ENCODE measurements at regions not wholly inside any gene's neighbourhood (a gene's known extent, or its start where the extent isn't known, plus 50 kb on each side); places are given as distances from the start of the nearest gene placed in this dataset.

DNA sequence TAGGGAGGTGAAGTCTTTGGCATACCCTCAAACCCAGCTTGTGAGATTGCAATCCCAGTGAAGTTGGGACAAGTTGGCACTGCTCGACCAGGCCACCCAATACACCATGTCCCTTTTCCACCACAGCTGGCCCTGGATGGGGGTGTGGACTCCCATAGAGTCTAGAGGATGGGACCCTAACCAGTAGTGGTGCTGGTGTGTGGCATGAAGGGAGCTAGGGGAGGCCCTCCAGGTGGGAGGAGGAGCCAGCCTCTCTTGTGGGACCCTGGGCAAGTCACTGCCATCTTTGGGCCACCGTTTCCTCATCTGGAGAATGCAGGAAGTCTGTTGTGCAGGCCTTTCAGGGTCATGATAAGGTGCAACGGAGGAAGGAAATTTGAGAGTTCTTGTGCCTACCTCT, 1854.9 kb downstream of the TP53TG3F start:
- no peak for DNase-seq
- Mint-ChIP-seq H3K27me3 (no peaks in the 10 kb centered on the region), H3K4me3 (no peak overlapping the region), H3K36me3 (ENCODE audit: low read depth) (no peaks in the 10 kb centered on the region), H3K27ac (no peak overlapping the region), H3K9me3 (peaks cover 46% of the 10 kb centered on the region), H3K4me1 (ENCODE audit: low read depth) (no peaks in the 10 kb centered on the region)

- Mint-ChIP-seq H3K4me1 (ENCODE audit: low read depth) (no peaks in the 10 kb centered on the region), H3K4me3 (no peak overlapping the region), H3K36me3 (ENCODE audit: low read depth) (no peaks in the 10 kb centered on the region), H3K27me3 (no peaks in the 10 kb centered on the region), H3K27ac (no peak overlapping the region), H3K9me3 (peaks cover 34% of the 10 kb centered on the region)
- no peak for DNase-seq
Observed at GRCh38 chr16:35319536-35320192, 1860.3 kb downstream of the TP53TG3F start.

DNA sequence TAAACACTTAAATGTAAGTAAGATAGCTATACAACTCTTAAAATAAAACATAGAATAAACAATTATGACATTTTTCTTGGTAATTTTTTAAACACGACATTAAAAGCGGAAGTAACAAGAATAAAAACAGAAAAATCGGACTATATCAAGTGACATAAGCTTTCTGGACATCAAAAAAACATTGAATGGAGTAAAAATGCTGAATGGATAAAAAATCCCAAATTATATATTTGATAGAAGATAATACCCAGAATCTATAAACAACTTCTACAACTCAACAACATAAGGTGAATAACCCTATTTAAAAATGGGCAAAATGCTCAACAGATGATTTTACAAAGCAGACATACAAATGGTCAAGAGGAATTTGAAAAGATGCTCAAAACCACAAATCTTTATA, 1866.5 kb downstream of the TP53TG3F start:
- H3K9me3 Mint-ChIP-seq = peaks cover 23% of the 10 kb centered on the region
- no peak for DNase-seq
- H3K4me1 Mint-ChIP-seq (ENCODE audit: low read depth) = no peaks in the 10 kb centered on the region
- no peaks in the 10 kb centered on the region for H3K27me3 Mint-ChIP-seq
- no peak overlapping the region for H3K4me3 Mint-ChIP-seq
- no peaks in the 10 kb centered on the region for H3K36me3 Mint-ChIP-seq (ENCODE audit: low read depth)
- H3K27ac Mint-ChIP-seq = no peak overlapping the region

- H3K4me1 Mint-ChIP-seq (ENCODE audit: low read depth) = no peaks in the 10 kb centered on the region
- H3K27me3 Mint-ChIP-seq = no peaks in the 10 kb centered on the region
- H3K27ac Mint-ChIP-seq = no peak overlapping the region
- H3K9me3 Mint-ChIP-seq = peaks cover 40% of the 10 kb centered on the region
- DNase-seq = no peak
- no peak overlapping the region for H3K4me3 Mint-ChIP-seq
- H3K36me3 Mint-ChIP-seq (ENCODE audit: low read depth) = no peaks in the 10 kb centered on the region
Observed at GRCh38 chr16:35339337-35339736, 1879.9 kb downstream of the TP53TG3F start.

GRCh38 chr16:35342012-35342411, 1882.6 kb downstream of the TP53TG3F start:
- Mint-ChIP-seq H3K4me3 (no peak overlapping the region), H3K27ac (no peak overlapping the region), H3K27me3 (no peaks in the 10 kb centered on the region), H3K36me3 (ENCODE audit: low read depth) (no peaks in the 10 kb centered on the region), H3K4me1 (ENCODE audit: low read depth) (no peaks in the 10 kb centered on the region), H3K9me3 (peaks cover 34% of the 10 kb centered on the region)
- no peak for DNase-seq

DNA sequence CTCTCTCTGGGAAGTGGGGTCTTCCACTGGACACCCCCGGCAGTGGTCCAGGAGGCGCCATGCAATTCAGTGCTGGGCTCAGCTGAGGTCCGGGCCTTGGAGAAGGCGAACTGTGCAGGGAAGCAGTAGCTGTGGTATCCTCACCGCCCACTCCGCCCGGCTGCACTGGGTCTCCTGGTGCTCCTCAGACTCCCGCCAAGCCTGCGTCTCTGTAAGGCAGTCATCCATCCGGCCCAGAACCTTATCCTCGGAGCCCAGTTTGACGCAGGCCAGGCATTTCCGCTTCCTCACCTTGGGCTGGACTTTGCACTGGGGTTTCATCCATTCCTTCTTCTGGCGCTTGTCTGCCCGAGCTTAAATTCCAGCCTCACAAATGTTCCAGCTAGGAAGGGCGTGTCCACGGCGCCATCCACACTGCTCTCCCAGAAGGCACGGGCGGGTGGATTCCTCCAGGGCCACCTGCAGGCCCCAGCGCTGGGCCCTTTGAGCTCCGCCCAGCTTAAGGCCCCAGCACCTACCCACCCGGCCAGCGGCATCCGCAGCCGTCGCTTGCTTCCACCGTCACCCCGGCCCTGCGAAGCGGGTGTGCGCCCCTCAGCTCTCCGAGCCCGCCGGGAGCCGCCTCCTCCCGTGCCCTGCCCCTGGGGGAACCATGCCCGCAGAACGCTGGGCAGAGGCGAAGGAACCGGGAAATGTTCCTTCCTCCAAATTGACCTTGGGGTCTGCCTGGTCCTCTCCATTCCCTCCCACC, 1884.8 kb downstream of the TP53TG3F start:
- H3K27ac Mint-ChIP-seq = no peak overlapping the region
- H3K27me3 Mint-ChIP-seq = no peaks in the 10 kb centered on the region
- no peak overlapping the region for H3K4me3 Mint-ChIP-seq
- no peak for DNase-seq
- no peaks in the 10 kb centered on the region for H3K36me3 Mint-ChIP-seq (ENCODE audit: low read depth)
- peaks cover 38% of the 10 kb centered on the region for H3K9me3 Mint-ChIP-seq
- no peaks in the 10 kb centered on the region for H3K4me1 Mint-ChIP-seq (ENCODE audit: low read depth)

DNA sequence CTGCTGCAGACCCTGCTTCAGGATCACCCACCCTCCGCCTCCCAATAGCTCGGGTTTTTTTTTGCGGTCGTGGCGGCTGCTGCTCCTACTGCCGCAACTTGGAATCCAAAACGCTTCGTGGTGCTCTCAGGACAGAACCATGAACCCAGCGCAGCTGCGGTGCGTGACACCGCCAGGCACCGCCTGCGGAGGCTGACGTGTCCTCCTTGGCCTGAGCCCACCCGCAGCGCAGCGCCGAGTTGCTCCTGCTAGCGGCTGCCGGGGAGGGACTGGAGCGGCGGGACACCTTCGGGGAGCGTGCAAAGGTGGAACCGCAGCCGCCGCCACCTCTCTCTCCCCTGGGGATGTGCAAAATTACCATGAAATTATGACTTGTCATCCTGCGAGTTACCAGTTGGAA, 1893.0 kb downstream of the TP53TG3F start:
- no peaks in the 10 kb centered on the region for H3K27me3 Mint-ChIP-seq
- peaks cover 12% of the 10 kb centered on the region for H3K9me3 Mint-ChIP-seq
- no peaks in the 10 kb centered on the region for H3K36me3 Mint-ChIP-seq (ENCODE audit: low read depth)
- H3K4me3 Mint-ChIP-seq = no peak overlapping the region
- no peak for DNase-seq
- no peak overlapping the region for H3K27ac Mint-ChIP-seq
- no peaks in the 10 kb centered on the region for H3K4me1 Mint-ChIP-seq (ENCODE audit: low read depth)

DNA sequence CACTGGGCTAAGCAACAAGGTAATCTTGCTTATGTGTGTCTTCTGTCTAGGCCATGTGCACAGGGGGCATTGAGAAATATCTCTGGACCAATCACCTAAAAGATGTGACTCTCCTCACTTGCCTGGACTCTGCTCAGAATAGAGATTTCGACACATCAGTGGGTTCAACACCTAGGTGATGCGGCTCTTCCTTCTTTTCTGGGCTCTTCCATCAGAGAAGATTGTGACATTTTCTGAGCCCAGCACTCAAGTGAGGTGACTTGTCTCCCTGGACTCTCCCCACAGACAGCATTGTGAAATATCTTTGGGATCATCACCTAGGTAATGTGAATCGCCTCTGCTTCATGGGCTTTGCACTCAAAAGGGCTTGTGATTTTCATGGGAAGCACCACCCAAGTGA, 1904.1 kb downstream of the TP53TG3F start:
- no peak overlapping the region for H3K4me3 Mint-ChIP-seq
- no peak for DNase-seq
- no peak overlapping the region for H3K27ac Mint-ChIP-seq
- no peaks in the 10 kb centered on the region for H3K4me1 Mint-ChIP-seq (ENCODE audit: low read depth)
- no peaks in the 10 kb centered on the region for H3K27me3 Mint-ChIP-seq
- peaks cover 41% of the 10 kb centered on the region for H3K9me3 Mint-ChIP-seq
- no peaks in the 10 kb centered on the region for H3K36me3 Mint-ChIP-seq (ENCODE audit: low read depth)

- H3K4me3 Mint-ChIP-seq = no peak overlapping the region
- peaks cover 45% of the 10 kb centered on the region for H3K9me3 Mint-ChIP-seq
- no peak for DNase-seq
- H3K4me1 Mint-ChIP-seq (ENCODE audit: low read depth) = no peaks in the 10 kb centered on the region
- H3K27me3 Mint-ChIP-seq = no peaks in the 10 kb centered on the region
- no peaks in the 10 kb centered on the region for H3K36me3 Mint-ChIP-seq (ENCODE audit: low read depth)
- H3K27ac Mint-ChIP-seq = no peak overlapping the region
Observed at GRCh38 chr16:35364263-35364662, 1904.9 kb downstream of the TP53TG3F start.

GRCh38 chr16:35365675-35366074, 1906.3 kb downstream of the TP53TG3F start:
- Mint-ChIP-seq H3K27ac (no peak overlapping the region), H3K9me3 (peaks cover 56% of the 10 kb centered on the region), H3K27me3 (no peaks in the 10 kb centered on the region), H3K4me3 (no peak overlapping the region), H3K4me1 (ENCODE audit: low read depth) (no peaks in the 10 kb centered on the region), H3K36me3 (ENCODE audit: low read depth) (no peaks in the 10 kb centered on the region)
- DNase-seq = no peak

DNA sequence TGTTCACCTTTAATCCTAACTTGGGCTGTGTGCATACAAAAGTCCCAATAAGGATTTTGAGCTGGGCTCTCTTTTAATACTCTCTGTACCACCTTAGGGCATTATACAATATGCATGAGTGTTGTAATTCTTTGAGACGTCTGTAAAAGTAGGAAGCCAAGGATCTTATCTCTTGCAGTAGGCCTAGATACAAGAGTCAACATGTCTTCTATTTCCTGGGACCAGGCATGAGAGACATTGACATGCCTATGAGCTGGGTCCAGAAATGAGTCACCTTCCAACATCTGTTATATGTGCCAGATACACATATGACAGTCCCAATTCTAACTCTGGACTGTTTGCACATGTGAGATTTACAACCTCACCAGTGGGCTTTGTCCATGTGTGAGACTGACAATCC, 1911.2 kb downstream of the TP53TG3F start:
- Mint-ChIP-seq H3K27ac (no peak overlapping the region), H3K4me3 (no peak overlapping the region)

DNA sequence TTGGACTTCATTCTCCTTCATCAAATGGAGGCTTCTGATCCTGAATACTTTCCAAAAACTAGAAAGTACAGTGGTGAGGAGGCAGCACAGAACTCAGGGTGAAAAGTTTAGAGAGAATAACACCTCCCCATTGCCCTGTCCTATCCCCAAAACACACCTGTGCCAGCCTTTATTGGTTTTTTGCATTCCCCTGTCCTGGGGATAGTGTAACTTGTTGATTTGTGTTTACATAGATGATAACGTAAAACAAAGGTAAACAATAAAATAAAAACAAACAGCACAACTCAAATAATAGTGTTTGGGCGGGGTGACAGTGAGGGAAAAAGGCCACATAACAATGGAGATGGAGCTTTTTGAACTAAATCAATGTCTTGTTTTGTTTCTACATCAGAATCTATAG, 1917.7 kb downstream of the TP53TG3F start:
- no peaks in the 10 kb centered on the region for H3K36me3 Mint-ChIP-seq (ENCODE audit: low read depth)
- H3K27ac Mint-ChIP-seq = no peak overlapping the region
- H3K4me3 Mint-ChIP-seq = no peak overlapping the region
- no peak for DNase-seq
- H3K27me3 Mint-ChIP-seq = no peaks in the 10 kb centered on the region
- H3K4me1 Mint-ChIP-seq (ENCODE audit: low read depth) = no peaks in the 10 kb centered on the region
- peaks cover 40% of the 10 kb centered on the region for H3K9me3 Mint-ChIP-seq

More for the DNA sequence above, 1911.2 kb downstream of the TP53TG3F start:
- no peak for DNase-seq
- Mint-ChIP-seq H3K27me3 (no peaks in the 10 kb centered on the region), H3K4me1 (ENCODE audit: low read depth) (no peaks in the 10 kb centered on the region), H3K9me3 (peaks cover 52% of the 10 kb centered on the region), H3K36me3 (ENCODE audit: low read depth) (no peaks in the 10 kb centered on the region)

DNA sequence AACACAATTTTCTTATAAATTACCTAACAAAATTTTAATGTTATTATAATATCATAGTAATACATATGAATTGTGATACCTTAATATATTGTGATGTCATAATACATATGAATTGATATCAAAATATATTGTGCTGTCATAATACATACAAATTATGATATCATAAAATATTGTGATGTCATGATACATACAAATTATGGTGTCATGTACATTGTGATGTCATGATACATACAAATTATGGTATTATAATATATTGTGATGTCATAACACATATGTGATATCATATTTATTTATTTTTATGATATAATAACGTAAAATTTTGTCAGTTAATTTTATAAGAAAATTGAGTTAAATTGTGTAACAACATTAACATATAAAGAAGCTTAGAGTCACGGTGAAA, 1927.2 kb downstream of the TP53TG3F start:
- no peak overlapping the region for H3K4me3 Mint-ChIP-seq
- H3K4me1 Mint-ChIP-seq (ENCODE audit: low read depth) = no peaks in the 10 kb centered on the region
- H3K27ac Mint-ChIP-seq = no peak overlapping the region
- peaks cover 28% of the 10 kb centered on the region for H3K9me3 Mint-ChIP-seq
- no peaks in the 10 kb centered on the region for H3K36me3 Mint-ChIP-seq (ENCODE audit: low read depth)
- DNase-seq = no peak
- no peaks in the 10 kb centered on the region for H3K27me3 Mint-ChIP-seq

DNA sequence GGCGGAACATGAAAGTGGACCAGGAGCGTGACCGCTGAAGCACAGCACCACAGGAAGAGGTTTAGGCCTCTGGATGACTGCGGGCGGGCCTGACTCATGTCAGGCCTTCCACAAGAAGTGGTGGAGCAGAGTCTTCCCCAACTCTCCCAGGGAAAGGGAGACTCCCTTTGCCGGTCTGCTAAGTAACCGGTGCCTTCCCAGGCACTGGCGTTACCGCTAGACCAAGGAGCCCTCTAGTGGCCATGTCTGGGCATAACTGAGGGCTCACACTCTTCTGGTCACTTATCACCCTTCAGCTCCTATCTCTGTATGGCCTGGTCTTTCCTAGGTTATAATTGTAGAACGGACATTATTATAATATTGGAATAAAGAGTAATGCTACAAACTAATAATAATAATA, 1931.9 kb downstream of the TP53TG3F start:
- H3K27me3 Mint-ChIP-seq = no peaks in the 10 kb centered on the region
- peaks cover 21% of the 10 kb centered on the region for H3K9me3 Mint-ChIP-seq
- H3K36me3 Mint-ChIP-seq (ENCODE audit: low read depth) = no peaks in the 10 kb centered on the region
- no peak overlapping the region for H3K4me3 Mint-ChIP-seq
- no peak overlapping the region for H3K27ac Mint-ChIP-seq
- DNase-seq = no peak
- no peaks in the 10 kb centered on the region for H3K4me1 Mint-ChIP-seq (ENCODE audit: low read depth)

DNA sequence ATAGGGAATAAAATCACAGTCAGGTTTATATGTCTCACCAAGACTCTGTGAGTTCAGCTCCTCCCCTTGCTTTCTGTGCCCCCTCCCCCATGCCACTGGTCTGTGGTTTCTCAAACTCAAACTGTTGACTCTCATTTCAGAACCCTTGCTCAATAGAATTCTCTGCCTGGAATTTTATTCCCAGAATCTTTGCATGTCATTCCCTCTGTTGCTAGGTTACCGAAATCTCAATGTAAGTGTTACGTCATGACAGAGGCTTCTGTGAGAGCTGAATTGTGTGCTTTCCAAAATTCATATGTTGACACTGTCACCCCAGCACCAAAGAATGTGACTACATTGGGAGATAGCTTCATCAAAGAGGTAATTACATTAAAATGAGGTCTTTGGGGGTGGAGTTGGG, 1938.8 kb downstream of the TP53TG3F start:
- H3K9me3 Mint-ChIP-seq = peaks cover 20% of the 10 kb centered on the region
- no peaks in the 10 kb centered on the region for H3K27me3 Mint-ChIP-seq
- no peak overlapping the region for H3K4me3 Mint-ChIP-seq
- no peak overlapping the region for H3K27ac Mint-ChIP-seq
- no peaks in the 10 kb centered on the region for H3K36me3 Mint-ChIP-seq (ENCODE audit: low read depth)
- H3K4me1 Mint-ChIP-seq (ENCODE audit: low read depth) = no peaks in the 10 kb centered on the region
- DNase-seq = no peak
